ENCODE measurements at regions not wholly inside any gene's neighbourhood (a gene's known extent, or its start where the extent isn't known, plus 50 kb on each side); places are given as distances from the start of the nearest gene placed in this dataset.

DNA sequence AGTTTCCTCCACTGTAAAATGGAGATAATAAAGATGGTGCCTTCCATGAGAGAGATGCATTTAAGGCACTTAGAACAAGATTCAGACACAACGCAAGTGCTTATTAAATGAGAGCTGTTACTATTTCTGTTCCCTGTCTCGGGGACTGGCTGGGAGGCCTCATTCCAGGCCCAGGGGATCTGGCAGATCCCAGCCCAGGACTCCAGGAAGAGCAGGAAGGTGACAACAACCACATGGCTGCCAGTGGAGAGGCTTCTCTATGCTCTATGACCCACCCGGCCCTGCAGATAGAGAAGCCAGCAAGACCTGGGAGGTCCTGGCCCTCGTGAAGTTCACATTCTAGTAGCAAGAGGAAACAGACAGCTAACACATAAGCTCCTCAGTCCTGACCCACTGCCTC, 175.5 kb downstream of the ACTL8 start:
- no peak overlapping the region for H3K4me3 Mint-ChIP-seq
- Histone ChIP-seq H3K9me3 (replicated peaks in 1 of 2; ENCODE audit: control insufficient read depth in 1 of 2, insufficient read depth in 1 of 2, low read length in 2 of 2) (peaks cover 0 to 2% of the 10 kb centered on the region in 2 donors), H3K36me3 (replicated peaks in 1 of 2; ENCODE audit: control insufficient read depth in 1 of 2, insufficient read depth in 2 of 2, low read length in 2 of 2) (no peaks in the 10 kb centered on the region), H3K27me3 (ENCODE audit: control insufficient read depth in 2 of 2, insufficient read depth in 2 of 2, low read length in 2 of 2) (no peaks in the 10 kb centered on the region), H3K79me2 (ENCODE audit: insufficient read depth, low read length) (no peaks in the 10 kb centered on the region), H3K4me3 (replicated peaks in 1 of 3; ENCODE audit: low read depth in 2 of 3, low read length in 3 of 3) (no peak overlapping the region), H3K4me2 (replicated peaks; ENCODE audit: extremely low read depth, low read length, poor library complexity, severe bottlenecking) (no peak overlapping the region), H3K9ac (ENCODE audit: insufficient read depth, low read length, poor library complexity, severe bottlenecking) (no peak overlapping the region), H3K27ac (ENCODE audit: low read depth in 1 of 2, low read length in 2 of 2) (no peak overlapping the region), H3K4me1 (ENCODE audit: control insufficient read depth in 1 of 2, insufficient read depth in 2 of 2, low read length in 2 of 2) (no peaks in the 10 kb centered on the region), H4K20me1 (ENCODE audit: insufficient read depth, low read length) (no peaks in the 10 kb centered on the region), H2AFZ (ENCODE audit: insufficient read depth, low read depth, low read length, poor library complexity, severe bottlenecking) (no peak overlapping the region)
- intact Hi-C loops (cut with micrococcal nuclease), result no loop called here
- WGBS (ENCODE audit: insufficient coverage), result 83% methylated on average over 4 of the region's 4 CpGs
- no peaks in the 10 kb centered on the region for H3K4me1 Mint-ChIP-seq
- TF ChIP-seq, protein P1, sequence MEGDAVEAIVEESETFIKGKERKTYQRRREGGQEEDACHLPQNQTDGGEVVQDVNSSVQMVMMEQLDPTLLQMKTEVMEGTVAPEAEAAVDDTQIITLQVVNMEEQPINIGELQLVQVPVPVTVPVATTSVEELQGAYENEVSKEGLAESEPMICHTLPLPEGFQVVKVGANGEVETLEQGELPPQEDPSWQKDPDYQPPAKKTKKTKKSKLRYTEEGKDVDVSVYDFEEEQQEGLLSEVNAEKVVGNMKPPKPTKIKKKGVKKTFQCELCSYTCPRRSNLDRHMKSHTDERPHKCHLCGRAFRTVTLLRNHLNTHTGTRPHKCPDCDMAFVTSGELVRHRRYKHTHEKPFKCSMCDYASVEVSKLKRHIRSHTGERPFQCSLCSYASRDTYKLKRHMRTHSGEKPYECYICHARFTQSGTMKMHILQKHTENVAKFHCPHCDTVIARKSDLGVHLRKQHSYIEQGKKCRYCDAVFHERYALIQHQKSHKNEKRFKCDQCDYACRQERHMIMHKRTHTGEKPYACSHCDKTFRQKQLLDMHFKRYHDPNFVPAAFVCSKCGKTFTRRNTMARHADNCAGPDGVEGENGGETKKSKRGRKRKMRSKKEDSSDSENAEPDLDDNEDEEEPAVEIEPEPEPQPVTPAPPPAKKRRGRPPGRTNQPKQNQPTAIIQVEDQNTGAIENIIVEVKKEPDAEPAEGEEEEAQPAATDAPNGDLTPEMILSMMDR (IDR thresholded peaks at IDR 0.05), result no peak
- H3K27me3 Mint-ChIP-seq (ENCODE audit: low read depth in 3 of 3), result peaks cover 2 to 4% (median 4%) of the 10 kb centered on the region in 3 donors
- DNase-seq, result no peak
- no peaks in the 10 kb centered on the region for H3K36me3 Mint-ChIP-seq
- H3K27ac Mint-ChIP-seq, result no peak overlapping the region
- peaks cover 0 to 6% (median 0%) of the 10 kb centered on the region in 7 donors for H3K9me3 Mint-ChIP-seq

DNA sequence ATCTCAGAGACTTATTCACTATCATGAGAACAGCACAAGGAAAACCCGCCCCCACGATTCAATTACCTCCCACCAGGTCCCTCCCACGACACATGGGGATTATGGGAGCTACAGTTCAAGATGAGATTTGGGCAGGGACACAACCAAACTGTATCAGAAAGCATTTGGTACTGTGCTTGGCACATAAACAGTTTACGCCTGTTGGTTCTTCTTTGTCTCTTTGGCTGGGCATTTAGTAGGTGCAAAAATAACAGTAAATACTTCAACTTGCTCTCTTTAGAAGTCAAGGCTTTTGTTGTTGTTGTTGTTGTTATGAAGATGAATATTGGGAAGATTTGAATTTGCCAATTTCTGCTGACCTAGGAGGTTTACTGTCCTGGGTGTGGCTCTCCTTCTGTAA, 175.4 kb upstream of the IGSF21 start:
- intact Hi-C loops (cut with micrococcal nuclease), result no loop called here

More for the DNA sequence above, 175.4 kb upstream of the IGSF21 start:
- H3K4me1 Mint-ChIP-seq, result no peaks in the 10 kb centered on the region
- WGBS (ENCODE audit: insufficient coverage), result 100% methylated on average over 1 of the region's 4 CpGs
- H3K36me3 ChIP-seq (replicated peaks in 1 of 2; ENCODE audit: control insufficient read depth in 1 of 2, insufficient read depth in 2 of 2, low read length in 2 of 2), result no peaks in the 10 kb centered on the region
- H3K79me2 ChIP-seq (ENCODE audit: insufficient read depth, low read length), result no peaks in the 10 kb centered on the region
- H3K4me2 ChIP-seq (replicated peaks; ENCODE audit: extremely low read depth, low read length, poor library complexity, severe bottlenecking), result no peak overlapping the region
- DNase-seq, result no peak
- TF ChIP-seq, protein P1 (IDR thresholded peaks at IDR 0.05), result no peak
- H3K27ac ChIP-seq (ENCODE audit: low read depth in 1 of 2, low read length in 2 of 2), result no peak overlapping the region
- no peaks in the 10 kb centered on the region for H4K20me1 ChIP-seq (ENCODE audit: insufficient read depth, low read length)
- H3K27me3 ChIP-seq (ENCODE audit: control insufficient read depth in 2 of 2, insufficient read depth in 2 of 2, low read length in 2 of 2), result no peaks in the 10 kb centered on the region
- H3K4me3 Mint-ChIP-seq, result no peak overlapping the region
- H3K36me3 Mint-ChIP-seq, result no peaks in the 10 kb centered on the region
- peaks cover 0 to 2% of the 10 kb centered on the region in 2 donors for H3K9me3 ChIP-seq (replicated peaks in 1 of 2; ENCODE audit: control insufficient read depth in 1 of 2, insufficient read depth in 1 of 2, low read length in 2 of 2)
- no peak overlapping the region for H3K27ac Mint-ChIP-seq
- H3K27me3 Mint-ChIP-seq (ENCODE audit: low read depth in 3 of 3), result peaks cover 4% of the 10 kb centered on the region in 3 donors
- H3K9me3 Mint-ChIP-seq, result peaks cover 0 to 6% (median 0%) of the 10 kb centered on the region in 7 donors
- no peak overlapping the region for H3K9ac ChIP-seq (ENCODE audit: insufficient read depth, low read length, poor library complexity, severe bottlenecking)
- H3K4me1 ChIP-seq (ENCODE audit: control insufficient read depth in 1 of 2, insufficient read depth in 2 of 2, low read length in 2 of 2), result no peaks in the 10 kb centered on the region
- no peak overlapping the region for H2AFZ ChIP-seq (ENCODE audit: insufficient read depth, low read depth, low read length, poor library complexity, severe bottlenecking)
- no peak overlapping the region for H3K4me3 ChIP-seq (replicated peaks in 1 of 3; ENCODE audit: low read depth in 2 of 3, low read length in 3 of 3)

Measured in CD14-positive monocyte (primary cell).